ENCODE measurements at regions not wholly inside any gene's neighbourhood (a gene's known extent, or its start where the extent isn't known, plus 50 kb on each side); places are given as distances from the start of the nearest gene placed in this dataset.

- no peak for FAIRE-seq
These were observed 85.7 kb upstream of the BMPER start for GRCh38 chr7:33819658-33820057.

- FAIRE-seq = no peak
These were observed 85.1 kb upstream of the BMPER start for GRCh38 chr7:33820206-33820605.

DNA sequence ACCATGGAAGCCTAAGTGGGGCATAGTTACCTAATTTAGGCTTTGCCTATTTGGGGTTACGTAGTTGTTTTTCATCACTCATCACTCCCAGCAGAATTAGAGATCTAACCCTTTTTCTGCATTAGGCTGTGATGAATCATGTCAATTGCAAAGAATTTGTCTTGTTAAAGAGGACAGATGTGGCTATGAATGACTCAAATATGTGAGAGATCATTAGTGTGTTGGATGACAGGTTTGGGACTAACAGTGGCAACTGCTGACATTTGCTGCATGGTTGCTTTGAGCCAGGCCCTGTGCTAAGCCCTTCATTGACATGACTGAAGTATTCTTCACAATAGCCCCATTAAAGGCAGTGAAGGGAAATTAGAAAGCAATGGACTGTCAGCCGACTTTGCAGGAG, 83.4 kb upstream of the BMPER start:
- FAIRE-seq = no peak

DNA sequence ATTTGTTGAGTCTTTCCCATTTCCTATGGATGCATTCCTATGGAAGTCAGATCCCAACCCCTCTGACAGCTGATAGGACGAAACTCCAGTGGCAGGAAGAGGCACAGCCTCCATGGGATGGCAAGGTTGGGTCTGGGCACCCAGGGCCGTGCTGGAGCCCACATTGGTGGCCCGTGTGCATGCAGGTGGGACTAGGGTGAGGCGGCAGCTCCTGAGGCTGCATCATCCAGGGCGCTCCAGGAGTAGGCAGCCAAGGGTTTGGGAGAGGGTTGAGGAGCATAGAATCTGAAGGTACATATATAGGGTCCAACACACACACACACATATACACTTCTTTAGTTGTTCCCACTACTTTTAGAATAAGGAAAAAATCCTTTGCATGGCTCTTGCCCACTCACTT, 81.4 kb upstream of the BMPER start:
- no peak for FAIRE-seq

GRCh38 chr7:33824911-33825459, 80.4 kb upstream of the BMPER start:
- FAIRE-seq = no peak

DNA sequence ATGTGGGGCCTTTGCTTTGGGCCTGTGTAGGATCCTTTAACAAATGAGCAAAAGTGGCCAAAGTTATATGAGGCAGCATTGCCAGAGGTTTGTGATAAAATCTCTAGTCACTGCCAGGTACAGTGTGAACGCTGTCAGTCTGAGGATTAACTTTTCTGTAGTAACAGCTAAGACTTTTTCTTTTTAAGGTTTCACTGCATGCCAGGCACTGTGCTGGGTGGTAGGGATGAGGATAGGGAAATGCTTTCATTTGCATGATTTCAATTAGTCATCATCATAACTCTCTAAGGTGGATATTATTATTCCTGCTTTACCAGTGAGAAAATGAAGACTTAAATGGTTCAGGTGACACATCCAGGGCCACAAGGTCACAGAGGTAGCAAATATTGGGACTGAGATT, 79.7 kb upstream of the BMPER start:
- no peak for FAIRE-seq

DNA sequence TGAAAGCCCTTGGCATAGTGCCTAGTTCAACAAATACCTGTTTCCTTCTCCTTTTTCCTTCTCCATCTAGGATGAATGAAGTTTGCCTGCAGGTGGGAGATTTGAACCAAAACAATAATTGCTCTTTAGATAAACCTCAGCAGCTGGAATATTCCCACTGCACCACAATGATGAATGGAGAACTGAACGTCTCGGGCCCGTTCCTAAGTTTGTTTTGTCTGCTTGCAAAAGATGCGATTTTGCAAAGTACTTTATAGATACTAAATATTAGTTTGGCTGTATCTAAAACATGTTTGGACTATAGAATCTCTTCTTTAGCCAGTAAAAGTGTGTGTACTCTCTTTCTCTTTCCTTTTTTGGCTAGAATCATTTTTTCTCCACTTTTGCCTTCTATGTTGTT, 75.8 kb upstream of the BMPER start:
- FAIRE-seq = no peak

DNA sequence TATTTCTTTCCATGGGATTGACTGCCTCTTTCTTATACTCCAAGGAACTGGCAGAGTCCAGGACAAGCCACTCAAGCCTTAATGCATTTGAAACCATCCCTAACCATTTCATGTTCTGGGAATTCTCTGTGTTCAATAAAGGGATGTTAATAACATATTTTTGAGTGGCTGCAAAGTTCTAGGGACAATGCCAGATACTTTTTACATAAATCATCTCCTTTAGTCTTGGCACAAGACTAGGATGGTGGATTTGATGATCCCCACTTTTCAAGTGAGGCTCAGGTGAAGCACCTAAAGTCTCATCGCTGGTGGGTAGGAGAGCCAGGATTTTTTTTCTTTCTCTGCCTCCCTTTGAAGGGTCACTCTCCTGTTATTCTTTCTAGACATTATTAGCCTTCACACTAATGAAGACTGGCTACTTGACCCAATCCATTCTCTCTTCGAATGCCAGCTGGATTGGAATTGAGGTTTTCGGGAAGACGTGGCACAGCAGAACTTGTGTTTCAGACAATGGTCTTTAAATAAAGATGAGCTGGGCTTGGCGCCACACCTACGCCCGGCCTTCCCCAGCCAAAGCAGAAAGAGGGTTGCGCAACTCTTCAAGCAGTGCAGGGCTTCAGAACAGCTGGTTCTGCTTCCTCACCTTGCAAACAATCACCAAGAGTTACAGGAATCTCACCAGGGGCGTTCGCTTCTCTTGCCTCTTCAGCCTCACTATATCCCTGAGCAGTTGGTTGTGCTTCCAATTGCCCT, 73.8 kb upstream of the BMPER start:
- FAIRE-seq = no peak

DNA sequence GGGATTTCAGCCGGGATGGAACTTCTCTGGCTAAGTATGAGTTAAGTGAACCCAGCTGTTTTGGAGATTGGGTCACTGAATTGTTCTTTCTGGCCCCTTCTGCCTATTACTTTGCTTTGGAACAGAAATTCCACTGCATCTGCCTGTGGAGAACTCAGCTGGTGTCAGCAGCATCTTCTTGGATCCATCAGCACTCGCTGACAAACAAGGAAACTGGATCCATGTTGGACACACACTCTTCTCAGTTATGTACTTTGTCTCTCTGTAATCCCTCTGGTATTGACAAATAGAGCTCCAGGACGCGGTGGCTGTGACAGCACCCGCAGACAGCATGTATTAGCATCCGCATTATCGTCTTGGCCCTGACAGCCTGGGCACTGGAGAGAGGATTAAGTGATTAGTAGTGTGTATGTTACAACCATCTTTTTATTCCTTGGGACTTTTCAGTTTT, 73.0 kb upstream of the BMPER start:
- no peak for FAIRE-seq

DNA sequence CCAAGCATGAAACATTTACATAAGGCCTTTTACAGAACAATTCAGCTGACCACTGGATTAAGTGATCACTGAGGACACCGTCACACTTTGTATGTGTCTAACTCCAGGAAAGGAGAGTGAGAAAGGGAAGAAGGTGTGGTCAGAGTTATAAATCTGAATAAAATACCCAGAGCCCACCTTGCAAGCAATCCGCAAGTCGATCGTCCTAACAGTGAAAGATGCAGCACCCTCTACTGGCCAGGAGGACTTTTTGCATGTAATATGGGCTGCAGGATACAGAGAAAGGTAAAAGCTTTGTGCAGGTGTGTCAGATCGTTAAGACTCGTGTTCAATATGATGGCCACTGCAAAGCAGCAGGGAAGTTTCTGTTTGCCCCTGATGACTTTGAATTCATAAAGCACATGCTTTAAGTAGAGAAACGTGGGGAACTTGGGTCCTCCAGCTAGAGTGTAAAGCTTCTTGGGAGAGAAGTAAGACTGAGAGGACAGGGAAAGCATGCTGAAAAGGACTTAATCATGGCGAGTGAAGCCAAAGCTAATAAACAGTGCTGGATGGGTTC, 68.5 kb upstream of the BMPER start:
- no peak for FAIRE-seq

DNA sequence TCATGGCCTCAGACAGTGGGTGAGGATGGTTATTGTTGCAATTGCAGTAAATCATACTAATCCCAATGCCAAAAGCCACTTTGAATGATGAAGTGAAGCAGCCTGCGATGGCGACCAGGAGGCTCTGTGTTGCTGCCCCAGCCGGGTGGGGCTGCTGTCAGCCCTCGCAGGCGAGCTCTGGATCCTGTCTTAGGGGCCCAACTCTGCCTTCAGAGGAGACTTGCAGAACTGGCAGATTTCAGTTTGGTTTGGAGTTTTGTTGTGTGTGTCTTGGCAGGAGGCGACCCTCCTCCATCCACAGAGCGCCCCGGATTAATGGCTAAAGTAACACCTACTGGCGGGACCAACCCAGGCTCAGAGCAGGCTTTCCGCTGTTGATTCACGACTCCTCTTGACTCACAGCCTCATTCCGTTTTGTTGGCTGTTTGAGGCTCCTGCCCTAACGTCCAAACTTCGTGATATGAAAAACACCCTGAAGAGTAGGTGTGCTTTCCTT, 67.9 kb upstream of the BMPER start:
- no peak for FAIRE-seq

GRCh38 chr7:33841031-33841430, 64.3 kb upstream of the BMPER start:
- no peak for FAIRE-seq

- no peak for FAIRE-seq
These were observed 63.6 kb upstream of the BMPER start for GRCh38 chr7:33841705-33842129.

- FAIRE-seq = no peak
These were observed 63.2 kb upstream of the BMPER start for GRCh38 chr7:33842150-33842549.

- no peak for FAIRE-seq
These were observed 59.3 kb upstream of the BMPER start for GRCh38 chr7:33845991-33846509.

GRCh38 chr7:33849004-33849403, 56.3 kb upstream of the BMPER start:
- FAIRE-seq = no peak

- FAIRE-seq = no peak
These were observed 55.3 kb upstream of the BMPER start for GRCh38 chr7:33849971-33850559.

DNA sequence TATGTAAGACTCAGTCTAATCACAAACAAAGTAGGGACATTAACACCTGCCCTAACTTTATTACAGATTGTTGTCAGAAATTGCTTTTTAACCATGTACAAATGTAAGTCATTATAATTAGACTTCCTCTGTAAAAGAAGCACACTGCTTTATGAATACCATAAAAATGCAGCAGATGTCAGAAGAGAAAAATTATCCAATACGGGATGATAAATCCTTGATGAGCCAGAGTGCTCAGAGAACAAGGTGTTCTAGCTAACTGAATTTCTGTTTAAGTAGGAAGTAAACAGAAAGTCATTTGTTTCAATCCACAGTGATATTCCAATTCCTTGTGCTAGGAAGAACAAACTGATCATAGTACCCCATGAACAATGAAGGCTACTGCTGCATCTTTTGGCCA, 54.6 kb upstream of the BMPER start:
- no peak for FAIRE-seq

DNA sequence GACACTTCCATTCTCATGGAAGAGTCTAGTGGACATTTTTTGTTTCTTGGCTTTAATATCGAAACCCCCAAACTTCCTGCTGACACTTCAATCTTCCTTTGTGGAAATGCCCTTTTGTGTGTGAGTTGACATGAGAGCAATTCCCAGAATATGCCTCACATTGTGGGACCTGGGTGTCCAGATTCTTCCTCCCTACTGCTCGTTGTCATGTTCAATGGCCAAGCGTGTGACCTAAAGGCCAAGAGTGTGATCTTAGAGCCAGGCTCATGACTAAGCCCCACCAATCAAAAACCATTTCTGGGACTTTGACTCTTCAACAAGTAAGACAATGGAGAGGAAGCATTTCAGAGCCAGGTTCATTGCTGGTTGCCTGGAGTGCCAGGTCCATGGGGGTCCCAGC, 52.5 kb upstream of the BMPER start:
- FAIRE-seq = no peak

GRCh38 chr7:33853361-33854062, 51.8 kb upstream of the BMPER start:
- no peak for FAIRE-seq

- no peak for FAIRE-seq
These were observed 51.2 kb upstream of the BMPER start for GRCh38 chr7:33854178-33854577.

- no peak for FAIRE-seq
These were observed 50.5 kb upstream of the BMPER start for GRCh38 chr7:33854801-33855350.
